GM03348 (cell line): ENCODE measurements at regions not wholly inside any gene's neighbourhood (a gene's known extent, or its start where the extent isn't known, plus 50 kb on each side); places are given as distances from the start of the nearest gene placed in this dataset.
A peak's percentile ranks its signal among the peaks of the same experiment; 100 is the strongest.

Experiments
- DNase-seq: peaks from one replicate; pipeline ENCODE4 v3.0.0; 2012; ENCODE audit warnings: low spot score

DNA sequence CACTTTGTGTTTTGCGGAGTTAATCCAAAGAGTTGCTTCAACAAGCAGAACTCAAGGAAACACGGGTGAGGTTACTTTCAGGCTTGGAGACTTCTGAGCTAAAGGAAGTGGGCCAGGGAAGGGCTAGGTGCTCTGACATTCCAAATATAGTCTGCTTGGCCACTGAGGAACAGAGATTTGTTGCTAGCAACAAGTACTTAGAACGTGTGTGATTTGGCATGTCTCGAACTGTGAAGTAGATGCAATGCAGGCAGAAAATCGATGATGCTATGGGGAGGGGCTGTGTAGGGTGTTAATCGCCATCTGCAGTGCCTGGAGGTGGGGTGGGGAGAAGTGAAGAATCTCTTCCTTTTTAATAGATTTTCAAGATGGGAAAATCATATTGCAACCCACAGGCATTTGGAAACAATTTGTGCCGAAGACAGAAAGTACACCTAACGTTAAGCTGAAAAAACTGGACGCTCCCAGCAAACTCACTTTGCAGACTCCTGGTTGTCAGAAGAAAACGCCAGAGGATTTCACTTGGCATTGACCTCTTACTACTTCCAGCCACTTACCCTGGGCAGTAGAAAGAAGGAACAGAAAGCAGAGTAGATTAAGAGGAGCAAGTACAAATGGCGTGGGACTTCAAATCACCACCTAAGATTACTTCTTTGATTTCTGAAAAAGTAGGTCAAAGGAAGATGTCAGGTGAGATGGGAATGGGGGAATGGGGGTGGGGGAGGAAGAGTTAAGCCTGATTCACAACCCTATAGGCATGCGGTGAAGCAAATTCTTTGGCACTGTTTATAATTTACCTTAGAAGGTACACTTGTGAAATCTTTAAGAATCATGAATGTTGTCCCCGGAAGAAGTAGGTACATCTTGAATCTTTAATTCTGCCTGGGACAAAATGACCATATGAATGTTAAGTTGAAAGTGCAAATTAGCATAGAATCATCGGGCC, 314.1 kb downstream of the CD83 start:
- DNase-seq: no peak

DNA sequence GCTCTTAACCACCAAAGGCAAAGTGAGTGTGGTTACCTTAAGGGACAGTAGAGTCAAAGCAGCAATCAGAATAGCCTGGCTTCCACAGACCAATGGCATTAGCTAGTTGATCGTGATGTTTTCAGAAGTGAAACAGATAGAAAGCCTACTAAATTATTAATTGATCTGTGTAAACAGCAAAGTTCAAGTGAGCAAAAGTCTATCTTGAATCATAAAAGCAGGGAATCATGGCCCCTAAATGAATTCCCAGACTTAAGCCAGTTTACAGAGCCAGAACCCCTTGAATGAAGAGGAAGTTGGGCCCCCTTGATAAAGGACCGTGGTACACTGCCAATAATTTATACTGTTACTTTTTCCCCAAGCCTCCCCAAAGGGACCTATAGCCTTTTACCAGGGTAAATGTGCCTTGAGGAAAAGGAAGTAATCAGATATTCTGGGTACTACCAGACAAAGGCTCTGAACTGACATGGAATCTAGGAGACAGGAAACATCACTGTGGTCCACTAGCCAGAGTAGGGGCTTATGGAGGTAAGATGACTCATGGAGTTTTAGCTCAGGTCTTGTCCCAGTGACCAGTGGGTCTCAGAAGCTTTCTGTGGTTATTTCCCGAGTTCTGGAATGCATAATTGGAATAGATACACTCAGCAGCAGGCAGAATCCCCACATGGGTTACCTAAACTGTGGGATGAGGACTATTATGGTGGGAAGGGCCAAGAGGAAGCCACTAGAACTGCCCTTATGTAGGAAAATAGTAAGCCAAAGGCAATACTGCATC, 317.5 kb downstream of the CD83 start:
- DNase-seq: no peak

DNA sequence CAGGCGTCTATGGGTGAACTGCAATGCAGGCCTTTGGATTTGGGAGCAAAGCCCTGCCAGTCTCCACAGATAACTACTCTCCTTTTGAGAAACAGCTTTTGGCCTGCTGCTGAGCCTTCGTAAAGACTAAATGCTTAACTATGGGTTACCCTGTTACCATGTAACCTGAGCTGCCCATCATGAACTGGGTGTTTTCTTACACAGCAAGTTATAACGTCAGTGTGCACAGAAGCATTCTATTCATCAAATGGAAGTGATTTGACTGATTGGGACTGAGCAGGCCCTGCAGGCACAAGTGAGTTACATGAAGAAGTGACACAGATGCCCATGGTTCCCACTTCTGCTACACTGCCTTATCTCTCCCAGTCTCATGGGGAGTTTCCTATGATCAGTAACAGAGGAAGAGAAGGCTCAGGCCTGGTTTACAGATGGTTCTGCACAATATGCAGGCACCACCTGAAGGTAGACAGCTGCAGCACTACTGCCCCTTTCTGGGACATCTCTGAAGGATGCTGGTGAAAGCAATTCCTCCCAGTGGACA, 319.1 kb downstream of the CD83 start:
- no peak for DNase-seq

DNA sequence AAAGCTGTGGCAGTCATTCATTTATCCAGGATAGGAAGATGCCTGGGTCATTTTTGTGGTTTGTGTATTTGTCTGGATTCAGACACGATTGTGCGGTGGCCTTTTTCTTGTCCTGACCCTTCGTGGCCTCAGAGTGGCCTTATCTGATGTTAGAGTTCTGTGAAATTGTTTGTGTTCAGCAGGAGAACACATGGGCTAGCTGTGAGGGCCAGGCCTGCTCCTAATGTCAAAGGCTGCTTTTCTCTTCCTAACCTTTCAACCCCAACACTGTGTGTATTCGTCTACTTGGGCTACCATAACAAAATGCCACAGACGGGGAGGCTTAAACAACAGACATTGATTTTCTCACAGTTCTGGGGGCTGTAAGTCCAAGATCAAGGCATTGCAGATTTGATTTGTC, 321.8 kb downstream of the CD83 start:
- no peak for DNase-seq

DNA sequence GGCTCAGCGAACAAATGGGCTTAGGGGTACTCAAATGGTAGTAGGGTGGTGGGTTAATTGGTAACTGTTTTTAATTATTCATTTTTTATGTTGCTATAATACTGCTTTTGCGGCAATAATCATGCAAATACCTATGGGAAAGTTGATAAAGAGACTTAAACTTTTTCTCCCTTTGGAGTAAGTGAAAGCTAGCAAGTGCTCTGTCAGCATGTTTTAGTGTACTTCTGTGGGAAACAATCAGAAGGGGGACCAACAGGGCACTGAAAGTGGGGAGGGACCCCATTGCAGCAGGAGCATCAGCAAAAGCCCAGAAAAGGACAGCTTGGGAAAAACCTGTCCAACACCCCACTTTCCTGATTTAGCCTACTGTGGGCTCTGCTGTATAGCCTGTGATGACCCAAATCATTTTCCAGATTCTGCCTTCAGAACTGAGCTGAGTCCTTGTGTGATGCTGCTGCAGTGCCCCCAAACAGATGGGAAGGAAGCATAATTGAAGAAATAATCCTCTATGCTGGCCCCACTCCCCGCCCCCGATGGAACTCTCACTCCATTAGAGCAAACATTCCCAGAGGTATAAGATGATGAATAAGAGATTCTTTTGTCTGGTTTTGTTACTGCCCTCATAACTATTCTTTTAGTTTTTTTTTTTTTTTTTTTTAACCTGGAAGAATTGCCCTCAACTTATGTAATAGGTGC, 322.8 kb downstream of the CD83 start:
- peak; percentile 68 for DNase-seq

DNA sequence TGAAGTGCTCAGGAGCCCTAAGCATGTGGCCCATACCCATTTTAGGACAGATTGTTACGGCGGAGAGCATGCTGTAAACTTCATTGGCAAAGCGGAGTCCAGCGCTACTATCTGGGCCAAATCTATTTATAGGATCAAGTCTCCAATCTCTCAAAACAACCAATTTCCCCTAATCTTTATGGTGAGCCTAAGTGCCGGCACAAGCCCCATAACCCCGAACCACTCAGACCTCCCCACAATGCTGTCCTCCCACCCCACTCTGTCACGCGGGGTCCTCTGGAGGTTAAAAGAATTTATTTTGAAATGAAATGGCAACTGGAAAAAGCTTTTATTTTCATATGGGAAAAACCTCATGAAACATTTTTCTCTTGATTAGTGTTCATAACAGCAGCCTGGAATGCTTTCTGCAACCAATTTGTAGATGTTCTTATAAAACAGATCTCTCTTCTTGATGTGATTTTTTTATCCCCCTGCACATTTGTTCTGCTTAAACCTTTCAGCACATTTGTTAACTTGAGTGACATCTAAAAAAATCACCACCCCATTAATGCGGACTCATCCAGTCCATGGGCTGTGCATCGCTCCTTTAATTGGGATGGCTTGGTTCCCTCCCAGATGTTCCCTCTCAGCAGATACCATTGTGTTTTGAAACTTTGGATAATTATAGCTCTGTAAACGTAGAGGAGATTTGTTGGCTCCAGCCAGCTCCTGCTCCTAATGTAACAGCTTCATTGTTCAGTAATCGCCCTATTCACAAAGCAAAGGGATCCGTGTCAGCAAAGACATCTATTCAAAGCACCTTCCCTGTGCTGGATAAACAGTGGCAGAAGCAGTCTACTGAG, 323.6 kb downstream of the CD83 start:
- DNase-seq: peak; percentile 68

DNA sequence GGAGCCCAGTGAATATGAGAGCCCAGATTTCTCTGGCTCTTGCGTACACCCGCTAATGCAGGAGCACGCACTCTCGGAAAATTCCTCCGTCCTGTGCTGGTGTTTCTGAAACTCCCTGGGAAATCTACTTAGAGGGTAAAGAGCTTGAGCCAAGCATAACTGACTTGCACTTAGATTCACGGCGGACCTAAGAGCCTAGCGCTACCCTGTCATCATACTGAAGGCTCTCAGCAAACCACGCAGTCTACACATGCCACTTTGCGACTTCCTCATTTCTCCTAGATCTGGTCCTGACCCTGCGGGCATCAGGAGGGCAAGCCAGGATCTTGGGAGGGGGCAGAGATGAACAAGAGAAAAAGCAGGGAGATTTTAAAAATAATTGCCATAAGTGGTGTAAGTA, 324.7 kb downstream of the CD83 start:
- DNase-seq: no peak

DNA sequence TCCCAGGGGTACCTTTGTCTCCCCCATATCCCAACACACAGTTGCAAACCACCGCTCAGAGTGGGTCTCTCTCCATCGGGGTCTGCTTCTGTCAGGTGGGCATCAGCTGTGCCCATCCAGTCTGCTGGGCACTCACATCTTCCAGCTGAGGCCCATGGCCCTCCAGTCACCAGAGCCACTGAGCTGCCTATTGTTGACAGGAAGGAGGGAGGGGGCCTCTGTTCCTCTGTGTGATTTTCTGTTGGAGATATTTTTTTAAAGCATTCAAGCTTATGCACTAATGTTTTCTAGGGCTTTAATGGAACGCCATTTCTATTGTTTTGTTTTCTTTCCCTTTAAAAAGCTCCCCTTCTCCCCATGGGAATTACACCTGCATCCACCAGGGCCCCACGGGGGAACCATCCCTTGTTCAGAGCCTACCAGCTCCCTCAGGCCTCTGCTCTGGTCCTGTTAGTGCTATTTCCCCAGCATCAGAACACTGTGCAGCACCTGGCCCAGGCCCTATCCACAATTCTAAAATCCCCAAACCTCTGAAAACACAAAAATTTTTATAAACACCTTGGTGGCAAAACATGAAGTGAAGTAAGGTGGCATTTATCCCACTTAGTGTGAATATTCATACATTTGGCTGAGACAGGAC, 326.2 kb downstream of the CD83 start:
- DNase-seq: no peak

DNA sequence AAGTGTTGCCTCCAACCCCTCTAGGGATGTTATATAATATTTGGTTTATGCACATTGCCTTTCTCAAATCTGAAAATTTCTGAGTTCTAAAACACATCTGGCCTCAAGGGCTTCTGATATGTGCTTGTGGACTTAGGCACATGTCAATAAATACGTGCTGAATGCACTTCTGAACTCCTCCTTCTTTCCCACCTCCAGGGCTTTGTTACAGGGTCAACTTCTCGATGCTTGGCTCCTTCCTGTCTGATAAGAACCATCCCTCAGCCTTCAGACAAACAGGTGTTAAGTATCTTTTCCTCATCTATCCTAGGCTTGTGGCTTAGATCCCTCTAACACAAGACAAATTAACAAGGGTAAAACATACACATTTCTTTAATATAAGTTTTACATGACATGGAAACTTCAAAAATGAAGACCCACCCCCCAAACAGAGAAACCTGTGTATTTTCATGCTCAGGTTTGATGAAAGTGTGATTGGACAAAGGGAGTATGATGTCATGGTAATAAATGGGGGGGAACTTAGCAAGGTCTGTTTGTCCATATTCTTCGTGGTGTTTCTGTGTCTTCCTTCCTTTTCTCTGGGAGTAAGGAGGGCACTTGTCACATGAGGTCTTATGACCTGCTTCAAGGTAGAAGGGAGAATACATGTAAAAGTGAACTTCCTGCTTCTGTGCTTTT, 326.9 kb downstream of the CD83 start:
- DNase-seq: no peak

DNA sequence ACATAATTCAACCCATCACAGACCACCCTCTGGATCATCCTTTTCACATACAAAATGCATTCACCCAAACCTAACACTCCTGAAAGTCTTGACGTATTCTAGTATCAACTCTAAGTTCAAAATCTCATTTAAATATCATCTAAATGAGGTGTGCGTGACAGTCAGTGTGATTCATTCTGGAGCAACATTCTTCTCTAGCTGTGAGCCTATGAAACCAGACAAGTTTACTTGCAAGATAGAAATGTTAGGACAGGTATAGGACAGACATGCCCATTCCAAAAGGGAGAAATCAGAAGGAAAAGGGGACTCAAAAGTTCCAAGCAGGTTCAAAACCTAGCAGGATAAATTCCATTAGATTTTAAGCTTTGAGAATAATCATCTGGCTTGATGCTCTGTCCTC, 329.7 kb downstream of the CD83 start:
- no peak for DNase-seq

DNA sequence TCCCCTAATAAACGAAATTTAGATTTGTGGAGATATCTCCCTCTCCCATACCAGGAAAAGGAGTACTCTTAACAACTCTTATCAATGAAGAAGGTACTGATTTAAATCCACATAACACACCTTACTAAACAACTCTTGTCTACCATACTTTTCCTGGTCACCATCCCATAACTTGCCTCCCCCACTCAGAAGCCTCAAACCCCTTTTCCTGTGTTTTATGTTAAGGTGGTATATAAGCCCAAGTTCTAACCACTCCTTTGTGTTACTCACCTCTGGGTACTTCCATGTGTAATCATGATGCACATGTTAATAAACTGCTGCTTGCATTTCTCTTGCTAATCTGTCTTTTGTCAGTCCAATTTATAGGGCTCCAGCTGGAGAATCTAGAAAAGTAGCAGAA, 330.7 kb downstream of the CD83 start:
- no peak for DNase-seq

DNA sequence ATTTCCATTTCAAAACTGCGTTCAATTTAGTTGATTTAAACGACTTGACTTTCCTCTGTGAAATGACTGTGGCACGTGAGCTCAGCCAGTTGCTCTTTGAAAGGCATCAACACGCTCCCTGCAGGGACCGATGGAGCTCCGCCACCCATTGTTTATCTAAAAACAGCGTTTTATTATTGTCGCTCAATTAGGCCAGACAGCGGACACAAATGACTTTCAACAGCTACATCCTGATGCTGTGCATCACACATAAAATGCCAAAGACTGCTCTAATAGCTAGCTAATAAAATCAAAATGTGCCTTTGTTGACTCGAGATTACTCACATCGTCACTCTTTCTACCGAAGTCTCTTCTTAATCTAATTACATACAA, 332.5 kb downstream of the CD83 start:
- no peak for DNase-seq

DNA sequence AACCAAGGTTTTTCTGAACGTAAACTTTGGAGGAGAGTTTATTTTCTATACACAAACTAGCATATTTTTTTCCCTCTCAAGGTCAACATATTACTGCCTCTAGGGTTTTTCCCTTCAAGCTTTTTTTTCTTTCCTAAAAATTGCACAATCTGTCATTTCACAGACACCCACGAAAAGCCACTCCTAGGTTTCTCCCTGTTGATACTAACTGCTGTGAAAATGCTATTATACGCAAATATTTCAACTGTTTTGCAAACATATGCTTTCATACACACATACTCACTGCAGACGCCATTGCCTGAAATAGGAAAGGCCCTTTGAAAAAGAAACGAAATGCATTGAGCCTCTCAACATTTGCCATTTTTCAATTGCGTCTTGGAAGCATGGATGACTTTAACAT, 333.0 kb downstream of the CD83 start:
- DNase-seq: no peak

DNA sequence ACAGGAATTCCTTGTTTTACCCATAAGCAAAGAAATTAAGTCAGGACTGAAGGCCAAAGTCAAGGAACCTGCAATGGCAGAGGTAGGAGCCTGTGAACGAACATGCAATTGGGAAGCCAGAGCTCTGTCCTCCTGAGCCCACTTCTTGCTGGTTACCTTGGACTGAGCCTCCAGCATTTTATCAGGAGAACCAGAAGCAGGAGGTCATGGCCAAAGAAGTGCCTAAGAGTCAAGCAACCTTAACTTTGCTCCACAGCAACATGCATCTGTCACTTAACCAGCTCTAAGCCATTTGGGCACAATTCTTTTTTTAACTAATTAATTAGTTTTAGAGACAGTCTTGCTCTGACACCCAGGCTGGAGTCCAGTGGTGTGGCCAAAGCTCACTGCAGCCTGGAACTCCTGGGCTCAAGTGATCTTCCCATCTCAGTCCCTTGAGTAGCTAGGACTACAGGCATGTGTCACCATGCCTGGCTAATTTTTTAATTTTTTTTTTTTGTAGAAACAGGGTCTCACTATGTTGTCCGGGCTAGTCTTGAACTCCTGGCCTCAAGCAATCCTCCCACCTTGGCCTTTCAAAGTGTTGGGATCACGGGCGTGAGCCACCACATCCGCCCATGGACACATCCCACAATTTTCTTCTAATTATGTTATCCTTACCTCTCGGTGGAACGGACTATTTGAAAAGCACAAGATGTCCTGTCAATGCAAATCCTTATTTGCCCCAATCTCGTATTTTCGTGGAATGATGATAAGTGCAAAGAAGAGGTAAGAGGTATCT, 334.2 kb downstream of the CD83 start:
- DNase-seq: no peak

DNA sequence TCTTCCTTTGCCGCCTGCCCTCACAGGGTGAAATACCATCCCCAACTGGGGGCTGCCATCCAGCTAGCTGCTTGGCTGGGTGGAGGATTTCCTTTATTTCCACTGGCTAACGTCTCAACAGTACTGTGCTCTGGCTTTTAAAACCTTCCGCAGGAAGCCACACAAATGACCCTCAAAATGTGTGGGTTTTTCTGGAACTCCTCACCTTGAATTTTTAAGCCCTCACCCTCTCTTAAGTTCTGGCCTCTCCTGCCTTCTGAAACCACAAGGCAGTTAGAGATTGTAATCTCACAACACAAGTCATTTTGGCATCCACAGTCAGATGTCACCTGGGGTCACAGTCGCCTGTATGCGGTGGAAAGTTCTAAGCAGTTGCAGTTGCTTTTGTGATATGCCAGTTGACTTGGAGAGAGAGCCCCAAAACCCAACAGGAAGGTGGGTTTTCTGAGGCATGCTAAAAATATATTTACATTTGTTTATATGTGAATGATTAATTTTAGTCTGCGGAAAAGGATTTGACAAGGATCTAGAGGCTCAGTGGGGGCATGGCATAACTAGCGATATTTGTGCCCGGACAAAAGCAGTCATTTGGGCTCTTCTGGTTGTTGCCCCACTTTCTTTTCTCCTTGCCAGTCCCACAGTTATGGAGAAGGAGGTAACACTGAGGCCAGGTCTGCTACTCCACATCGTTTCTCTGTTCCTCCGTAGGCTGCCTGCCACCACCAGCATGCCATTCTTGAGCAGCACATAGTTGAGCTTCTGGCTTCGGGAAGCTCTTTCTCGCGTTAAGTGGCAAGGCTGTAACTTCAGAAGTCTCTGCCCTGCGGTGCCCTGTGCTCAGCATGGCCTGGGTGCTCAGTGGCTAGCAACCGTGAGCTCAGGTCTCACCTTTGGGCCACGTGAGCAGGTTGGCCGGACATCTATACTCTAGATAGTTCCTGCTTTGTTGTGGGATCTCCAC, 335.3 kb downstream of the CD83 start:
- DNase-seq: no peak

DNA sequence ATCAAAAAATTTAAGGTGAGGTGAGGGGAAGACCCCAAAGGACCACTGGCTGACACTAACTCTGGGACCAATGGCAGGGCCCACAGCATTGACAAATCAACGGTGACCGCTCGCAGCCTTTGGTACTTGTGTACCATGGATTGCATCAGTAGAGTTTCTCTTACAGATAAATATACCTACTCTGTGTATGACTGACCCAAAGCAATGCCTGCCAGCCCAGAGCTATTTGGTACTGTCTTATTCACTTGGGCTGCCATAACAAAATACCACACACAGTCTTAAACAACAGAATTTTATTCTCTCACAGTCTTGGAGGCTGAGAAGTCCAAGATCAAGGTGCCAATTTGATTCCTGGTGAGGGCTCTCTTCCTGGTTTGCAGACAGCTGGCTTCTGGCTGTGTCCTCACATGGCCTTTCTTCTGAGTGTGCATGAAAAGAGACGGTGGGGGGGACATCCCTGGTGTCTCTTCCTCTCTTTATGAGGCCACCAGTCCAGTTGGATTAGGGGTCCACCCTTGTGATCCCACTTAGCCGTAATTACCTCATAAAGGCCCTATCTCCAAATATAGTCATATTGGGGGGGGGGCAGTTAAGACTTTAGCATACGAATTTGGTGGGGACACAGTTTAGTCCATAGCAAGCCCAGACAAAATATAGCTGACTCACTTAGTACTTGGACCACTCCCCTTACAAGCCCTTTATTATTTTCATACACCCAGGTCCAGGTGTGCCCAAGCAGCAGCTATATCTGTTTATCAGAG, 336.3 kb downstream of the CD83 start:
- no peak for DNase-seq

DNA sequence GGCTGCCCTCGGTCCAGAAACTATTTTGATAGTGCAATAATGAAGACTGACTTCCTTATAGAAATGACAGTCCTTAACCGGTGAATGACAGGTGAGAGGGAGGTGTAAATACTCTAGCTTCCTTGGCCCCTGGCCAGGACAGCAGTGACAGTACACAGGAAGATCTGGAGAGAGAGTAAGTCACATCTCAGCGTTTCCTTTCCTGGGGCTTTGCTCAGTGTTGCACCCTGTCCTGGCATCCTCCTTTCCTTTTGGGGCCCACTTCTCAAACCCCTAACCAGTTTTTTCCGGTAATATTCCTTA, 336.9 kb downstream of the CD83 start:
- no peak for DNase-seq

DNA sequence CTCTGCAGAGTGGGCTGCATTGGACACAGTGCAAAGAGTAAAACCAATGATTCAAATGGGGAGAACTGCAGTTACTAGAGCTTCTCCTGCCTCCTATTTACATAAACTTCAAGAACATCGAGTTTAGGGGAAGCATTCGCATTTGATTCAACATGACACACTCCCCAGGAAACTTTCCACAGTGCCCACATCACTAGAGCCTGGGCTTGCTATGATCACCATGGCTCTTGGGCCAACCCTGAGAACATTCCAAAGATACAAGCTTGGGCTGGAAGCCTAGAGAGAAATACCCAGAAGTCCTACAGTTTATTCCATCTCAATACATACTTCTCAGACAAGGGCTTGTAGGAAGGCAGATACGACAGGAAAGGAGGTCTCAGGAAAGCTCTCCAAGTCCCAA, 337.9 kb downstream of the CD83 start:
- DNase-seq: no peak
